Pulmonary artery endothelial cell (primary cell): ENCODE measurements at regions not wholly inside any gene's neighbourhood (a gene's known extent, or its start where the extent isn't known, plus 50 kb on each side); places are given as distances from the start of the nearest gene placed in this dataset.
"Not testable (repeated sequence)": the region's sequence is repeated elsewhere in the genome, so short reads cannot be mapped to it uniquely, and the experiment has no call there.

Source experiments
- DNase-seq: peaks from one replicate; pipeline ENCODE4 v3.0.0-alpha.2; 2011; ENCODE audit warnings: low read depth, low spot score

GRCh38 chr10:8280946-8281345 lies 226.5 kb downstream of the GATA3 start:
- no peak for DNase-seq

- no peak for DNase-seq
These were observed 227.9 kb downstream of the GATA3 start for GRCh38 chr10:8282340-8282739.

- DNase-seq = no peak
These were observed 228.8 kb downstream of the GATA3 start for GRCh38 chr10:8283166-8283905.

GRCh38 chr10:8283986-8284385 lies 229.5 kb downstream of the GATA3 start:
- no peak for DNase-seq

GRCh38 chr10:8285970-8286369 lies 231.5 kb downstream of the GATA3 start:
- not testable (repeated sequence) for DNase-seq

- DNase-seq = no peak
These were observed 234.1 kb downstream of the GATA3 start for GRCh38 chr10:8288600-8288999.

GRCh38 chr10:8289186-8289924 lies 234.9 kb downstream of the GATA3 start:
- no peak for DNase-seq

- no peak for DNase-seq
These were observed 240.3 kb downstream of the GATA3 start for GRCh38 chr10:8294779-8295178.

- no peak for DNase-seq
These were observed 240.8 kb downstream of the GATA3 start for GRCh38 chr10:8295311-8295710.

- no peak for DNase-seq
These were observed 241.7 kb downstream of the GATA3 start for GRCh38 chr10:8296090-8296733.

GRCh38 chr10:8296734-8297101 lies 242.2 kb downstream of the GATA3 start:
- no peak for DNase-seq

- no peak for DNase-seq
These were observed 242.6 kb downstream of the GATA3 start for GRCh38 chr10:8297107-8297506.

- DNase-seq = no peak
These were observed 243.5 kb downstream of the GATA3 start for GRCh38 chr10:8297959-8298358.

- DNase-seq = no peak
These were observed 244.5 kb downstream of the GATA3 start for GRCh38 chr10:8298896-8299570.

- DNase-seq = no peak
These were observed 246.4 kb downstream of the GATA3 start for GRCh38 chr10:8300925-8301324.

GRCh38 chr10:8301333-8301732 lies 246.8 kb downstream of the GATA3 start:
- no peak for DNase-seq

- no peak for DNase-seq
These were observed 247.3 kb downstream of the GATA3 start for GRCh38 chr10:8301831-8302230.

GRCh38 chr10:8302565-8302964 lies 248.1 kb downstream of the GATA3 start:
- no peak for DNase-seq

GRCh38 chr10:8304861-8305260 lies 250.4 kb downstream of the GATA3 start:
- DNase-seq = no peak

GRCh38 chr10:8305876-8306652 lies 251.6 kb downstream of the GATA3 start:
- DNase-seq = no peak

- DNase-seq = no peak
These were observed 252.3 kb downstream of the GATA3 start for GRCh38 chr10:8306685-8307364.
